Keratinocyte (primary cell): ENCODE measurements at regions not wholly inside any gene's neighbourhood (a gene's known extent, or its start where the extent isn't known, plus 50 kb on each side); places are given as distances from the start of the nearest gene placed in this dataset.

Source experiments
- DNase-seq: peaks from one replicate; pipeline ENCODE4 v3.0.0-alpha.2; 2011; ENCODE audit warnings: low read depth, missing footprints, low spot score
- FAIRE-seq: peaks from 2 replicates; lab custom pipeline; 2011; peaks lifted over from hg19 to GRCh38; lab: Jason Lieb, UNC
- H2AFZ ChIP-seq: 2 replicates; pipeline ENCODE4 v1.6.0; 2012; ENCODE audit warnings: low read length, control low read depth, inconsistent platforms; ENCODE audit not compliant: control insufficient read depth
- H3K27ac ChIP-seq: 2 replicates; pipeline ENCODE4 v1.5.1; 2011; ENCODE audit warnings: low read length; ENCODE audit not compliant: control insufficient read depth, insufficient read depth
- H3K27me3 ChIP-seq: 3 replicates; pipeline ENCODE4 v1.6.0; 2011; ENCODE audit warnings: low read length; ENCODE audit not compliant: control insufficient read depth, insufficient read depth; ENCODE audit errors: extremely low read depth
- H3K36me3 ChIP-seq, 2 experiments: 2 replicates in 1 of 2; 3 replicates in 1 of 2; pipeline ENCODE4 v1.5.1; 2011; ENCODE audit warnings: low read length in 2 of 2, mild to moderate bottlenecking in 1 of 2; ENCODE audit not compliant: control insufficient read depth in 2 of 2, insufficient read depth in 2 of 2; ENCODE audit errors: extremely low read depth in 1 of 2
- H3K4me1 ChIP-seq: 3 replicates; pipeline ENCODE4 v1.5.1; 2011; ENCODE audit warnings: low read length; ENCODE audit not compliant: control insufficient read depth, insufficient read depth; ENCODE audit errors: extremely low read depth
- H3K4me2 ChIP-seq: 3 replicates; pipeline ENCODE4 v1.6.0; 2011; ENCODE audit warnings: low read depth, low read length; ENCODE audit not compliant: control insufficient read depth, insufficient read depth; ENCODE audit errors: extremely low read depth
- H3K4me3 ChIP-seq, 3 experiments: fragments of 200-600 bp in 1 of 3; sonication (generic) in 1 of 3; 2 replicates in 2 of 3; 3 replicates in 1 of 3; pipeline ENCODE4 v1.5.1; 2011 to 2016; ENCODE audit warnings: low read length in 3 of 3, mild to moderate bottlenecking in 3 of 3, control low read depth in 2 of 3, inconsistent platforms in 1 of 3, low read depth in 1 of 3, mixed read lengths in 1 of 3, mixed run types in 1 of 3, moderate library complexity in 1 of 3; ENCODE audit not compliant: control insufficient read depth in 2 of 3, insufficient read depth in 2 of 3; ENCODE audit errors: extremely low read depth in 1 of 3
- H3K79me2 ChIP-seq: 2 replicates; pipeline ENCODE4 v1.6.0; 2012; ENCODE audit warnings: low read length; ENCODE audit not compliant: control insufficient read depth, insufficient read depth
- H3K9ac ChIP-seq: 3 replicates; pipeline ENCODE4 v1.6.0; 2011; ENCODE audit warnings: low read length; ENCODE audit not compliant: control insufficient read depth, insufficient read depth; ENCODE audit errors: extremely low read depth
- H3K9me1 ChIP-seq: 3 replicates; pipeline ENCODE4 v1.6.0; 2011; ENCODE audit warnings: low read length; ENCODE audit not compliant: control insufficient read depth, insufficient read depth; ENCODE audit errors: extremely low read depth
- H3K9me3 ChIP-seq: 2 replicates; pipeline ENCODE4 v1.5.1; 2012; ENCODE audit warnings: low read depth, low read length; ENCODE audit not compliant: control insufficient read depth
- H4K20me1 ChIP-seq: 3 replicates; pipeline ENCODE4 v1.6.0; 2011; ENCODE audit warnings: low read length; ENCODE audit not compliant: control insufficient read depth, insufficient read depth; ENCODE audit errors: extremely low read depth
- EZH2 ChIP-seq: IDR thresholded peaks from one replicate; pipeline ENCODE4 v1.6.1; 2012; ENCODE audit warnings: inconsistent platforms, mild to moderate bottlenecking, low read length, moderate library complexity
- dilution Hi-C: fragments of 300-500 bp; cut with MboI; formaldehyde crosslinking; loops from one replicate; pipeline ENCODE4 v1.7.0; 2020; ENCODE audit warnings: low sequenced_read_pairs; ENCODE audit not compliant: extremely low pct_ligation_motif_present
- TF ChIP-seq, protein P1 (sequence below), 3 experiments: IDR thresholded peaks in 1 of 3; conservative IDR thresholded peaks in 1 of 3; optimal IDR thresholded peaks in 1 of 3; 2 replicates in 2 of 3; 3 replicates in 1 of 3; pipeline versions ENCODE3 to v1.5.1; 2011; ENCODE audit warnings: low read length in 3 of 3, mild to moderate bottlenecking in 3 of 3, moderate library complexity in 2 of 3, control low read depth in 1 of 3, inconsistent platforms in 1 of 3; ENCODE audit not compliant: insufficient read depth in 2 of 3; ENCODE audit errors: extremely low read depth in 1 of 3

- TF ChIP-seq, protein P1, sequence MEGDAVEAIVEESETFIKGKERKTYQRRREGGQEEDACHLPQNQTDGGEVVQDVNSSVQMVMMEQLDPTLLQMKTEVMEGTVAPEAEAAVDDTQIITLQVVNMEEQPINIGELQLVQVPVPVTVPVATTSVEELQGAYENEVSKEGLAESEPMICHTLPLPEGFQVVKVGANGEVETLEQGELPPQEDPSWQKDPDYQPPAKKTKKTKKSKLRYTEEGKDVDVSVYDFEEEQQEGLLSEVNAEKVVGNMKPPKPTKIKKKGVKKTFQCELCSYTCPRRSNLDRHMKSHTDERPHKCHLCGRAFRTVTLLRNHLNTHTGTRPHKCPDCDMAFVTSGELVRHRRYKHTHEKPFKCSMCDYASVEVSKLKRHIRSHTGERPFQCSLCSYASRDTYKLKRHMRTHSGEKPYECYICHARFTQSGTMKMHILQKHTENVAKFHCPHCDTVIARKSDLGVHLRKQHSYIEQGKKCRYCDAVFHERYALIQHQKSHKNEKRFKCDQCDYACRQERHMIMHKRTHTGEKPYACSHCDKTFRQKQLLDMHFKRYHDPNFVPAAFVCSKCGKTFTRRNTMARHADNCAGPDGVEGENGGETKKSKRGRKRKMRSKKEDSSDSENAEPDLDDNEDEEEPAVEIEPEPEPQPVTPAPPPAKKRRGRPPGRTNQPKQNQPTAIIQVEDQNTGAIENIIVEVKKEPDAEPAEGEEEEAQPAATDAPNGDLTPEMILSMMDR (optimal IDR thresholded peaks at IDR 0.05 in 1 of 3, IDR thresholded peaks at IDR 0.05 in 1 of 3, conservative IDR thresholded peaks at IDR 0.05 in 1 of 3; ENCODE audit: extremely low read depth in 1 of 3, insufficient read depth in 2 of 3, low read length in 3 of 3), result no peak
- TF ChIP-seq EZH2, result no peak
- H3K9me1 ChIP-seq, result no peaks in the 10 kb centered on the region
- no peaks in the 10 kb centered on the region for H3K27me3 ChIP-seq
- FAIRE-seq (no peak), DNase-seq (no peak)
- H4K20me1 ChIP-seq, result no peaks in the 10 kb centered on the region
- H2AFZ ChIP-seq, result no peak overlapping the region
- no peak overlapping the region for H3K4me3 ChIP-seq
- H3K9ac ChIP-seq, result no peak overlapping the region
- H3K79me2 ChIP-seq, result no peaks in the 10 kb centered on the region
- no peaks in the 10 kb centered on the region for H3K4me1 ChIP-seq
- H3K4me2 ChIP-seq, result no peak overlapping the region
- no peaks in the 10 kb centered on the region for H3K36me3 ChIP-seq
- dilution Hi-C loops, result no loop called here
- no peak overlapping the region for H3K27ac ChIP-seq
- H3K9me3 ChIP-seq, result no peaks in the 10 kb centered on the region
Observed at GRCh38 chr12:77496714-77497113, 334.0 kb upstream of the NAV3 start.

GRCh38 chr12:77494296-77494695 is 336.4 kb upstream of the NAV3 start:
- H4K20me1 ChIP-seq, result no peaks in the 10 kb centered on the region
- H3K27ac ChIP-seq, result no peak overlapping the region
- H3K9me1 ChIP-seq, result no peaks in the 10 kb centered on the region
- no peak overlapping the region for H3K4me3 ChIP-seq
- dilution Hi-C loops, result no loop called here
- FAIRE-seq (no peak), DNase-seq (no peak)
- no peaks in the 10 kb centered on the region for H3K79me2 ChIP-seq
- no peak overlapping the region for H3K4me2 ChIP-seq
- no peaks in the 10 kb centered on the region for H3K4me1 ChIP-seq
- no peaks in the 10 kb centered on the region for H3K9me3 ChIP-seq
- no peak overlapping the region for H2AFZ ChIP-seq
- no peak overlapping the region for H3K9ac ChIP-seq
- no peaks in the 10 kb centered on the region for H3K36me3 ChIP-seq
- TF ChIP-seq, protein P1 (optimal IDR thresholded peaks at IDR 0.05 in 1 of 3, IDR thresholded peaks at IDR 0.05 in 1 of 3, conservative IDR thresholded peaks at IDR 0.05 in 1 of 3; ENCODE audit: extremely low read depth in 1 of 3, insufficient read depth in 2 of 3, low read length in 3 of 3), result no peak
- no peak for TF ChIP-seq EZH2
- no peaks in the 10 kb centered on the region for H3K27me3 ChIP-seq
